Natural killer cell (primary cell): ENCODE measurements at regions not wholly inside any gene's neighbourhood (a gene's known extent, or its start where the extent isn't known, plus 50 kb on each side); places are given as distances from the start of the nearest gene placed in this dataset.

Source experiments
- ATAC-seq, 3 donors: fragments of 150-1000 bp in 2 of 3; fragments of 200-7000 bp in 1 of 3; cut with Tn5 transposase; 1 replicate in 1 of 3; 2 replicates in 2 of 3; pipeline ENCODE4 v1.10.0; 2021; ENCODE audit warnings: mild to moderate bottlenecking in 2 of 3, moderate library complexity in 2 of 3
- DNase-seq, 2 donors: peaks; one replicate each; pipeline versions ENCODE4 v3.0.0 to v3.0.0-alpha.2; 2013 to 2021; ENCODE audit warnings: mixed read lengths in 1 of 2
- H3K27ac ChIP-seq: one replicate; pipeline ENCODE4 v1.5.1; 2013; ENCODE audit warnings: mild to moderate bottlenecking, low read length
- H3K27me3 ChIP-seq: one replicate; pipeline ENCODE4 v1.6.1; 2013; ENCODE audit warnings: low read length; ENCODE audit not compliant: control insufficient read depth, insufficient read depth
- H3K36me3 ChIP-seq: one replicate; pipeline ENCODE4 v1.6.1; 2013; ENCODE audit warnings: low read length; ENCODE audit not compliant: control insufficient read depth, insufficient read depth
- H3K4me1 ChIP-seq: one replicate; pipeline ENCODE4 v1.6.1; 2013; ENCODE audit warnings: low read length; ENCODE audit not compliant: control insufficient read depth, insufficient read depth
- H3K4me3 ChIP-seq: one replicate; pipeline ENCODE4 v1.5.1; 2013; ENCODE audit warnings: low read length
- H3K9me3 ChIP-seq: one replicate; pipeline ENCODE4 v1.6.1; 2013; ENCODE audit warnings: low read length; ENCODE audit not compliant: control insufficient read depth, insufficient read depth
- H3K27ac Mint-ChIP-seq, 2 donors: one replicate each; pipeline ENCODE4 v1.8.0; 2022; ENCODE audit warnings: mild to moderate bottlenecking in 2 of 2, mixed read lengths in 2 of 2, moderate library complexity in 1 of 2
- H3K27me3 Mint-ChIP-seq, 2 donors: one replicate each; pipeline ENCODE4 v1.8.0; 2022; ENCODE audit warnings: low read depth in 2 of 2, mixed read lengths in 2 of 2
- H3K36me3 Mint-ChIP-seq: one replicate; pipeline ENCODE4 v1.8.0; 2022; ENCODE audit warnings: mixed read lengths
- H3K4me1 Mint-ChIP-seq, 2 donors: one replicate each; pipeline ENCODE4 v1.8.0; 2022; ENCODE audit warnings: mixed read lengths in 2 of 2
- H3K4me3 Mint-ChIP-seq: one replicate; pipeline ENCODE4 v1.8.0; 2022; ENCODE audit warnings: mild to moderate bottlenecking, moderate library complexity, mixed read lengths
- H3K9me3 Mint-ChIP-seq, 2 donors: one replicate each; pipeline ENCODE4 v1.8.0; 2022; ENCODE audit warnings: mixed read lengths in 2 of 2
- WGBS: methylation state at CpG from one replicate; pipeline ENCODE4 v1.1.7; 2013; ENCODE audit warnings: missing lambda C conversion rate; ENCODE audit not compliant: insufficient coverage; 5-methylcytosine and 5-hydroxymethylcytosine counted together
- intact Hi-C: fragments of 100-400 bp; cut with micrococcal nuclease; formaldehyde crosslinking; loops from one replicate; pipeline ENCODE4 v1.14.2; 2022
- TF ChIP-seq, protein P1 (sequence below): fragments of 200-600 bp; IDR thresholded peaks from one replicate; pipeline ENCODE4 v1.8.0; 2022; ENCODE audit warnings: antibody characterized with exemption

DNA sequence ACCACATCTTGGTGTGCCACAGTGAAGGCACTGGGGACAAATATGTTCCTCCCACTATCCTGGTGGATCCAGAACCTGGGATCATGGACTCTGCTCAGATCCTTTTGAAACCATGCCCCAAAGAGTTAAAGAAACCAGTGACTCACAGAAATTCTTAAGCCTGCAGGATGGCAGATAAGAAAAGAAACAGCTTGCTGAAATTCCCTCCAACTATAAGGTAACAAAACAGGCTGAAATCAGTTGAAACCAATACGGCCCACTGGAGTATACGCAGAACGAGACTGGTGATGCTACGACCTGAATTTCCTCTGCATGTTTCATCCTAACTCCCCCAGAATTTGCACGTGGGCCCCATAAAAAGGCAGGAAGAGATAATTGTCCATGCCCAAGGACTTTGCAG is 209.6 kb downstream of the TJP1 start:
- WGBS = 23% methylated on average over 5 of the region's 5 CpGs
- no peaks in the 10 kb centered on the region for H3K9me3 ChIP-seq
- Mint-ChIP-seq H3K4me1 (no peaks in the 10 kb centered on the region), H3K36me3 (no peaks in the 10 kb centered on the region), H3K4me3 (no peak overlapping the region), H3K27me3 (peaks cover 14 to 29% of the 10 kb centered on the region in 2 donors), H3K9me3 (no peaks in the 10 kb centered on the region), H3K27ac (no peak overlapping the region)
- no peaks in the 10 kb centered on the region for H3K4me1 ChIP-seq
- ATAC-seq (no peak), DNase-seq (no peak)
- no peak overlapping the region for H3K27ac ChIP-seq
- no peak overlapping the region for H3K4me3 ChIP-seq
- TF ChIP-seq, protein P1, sequence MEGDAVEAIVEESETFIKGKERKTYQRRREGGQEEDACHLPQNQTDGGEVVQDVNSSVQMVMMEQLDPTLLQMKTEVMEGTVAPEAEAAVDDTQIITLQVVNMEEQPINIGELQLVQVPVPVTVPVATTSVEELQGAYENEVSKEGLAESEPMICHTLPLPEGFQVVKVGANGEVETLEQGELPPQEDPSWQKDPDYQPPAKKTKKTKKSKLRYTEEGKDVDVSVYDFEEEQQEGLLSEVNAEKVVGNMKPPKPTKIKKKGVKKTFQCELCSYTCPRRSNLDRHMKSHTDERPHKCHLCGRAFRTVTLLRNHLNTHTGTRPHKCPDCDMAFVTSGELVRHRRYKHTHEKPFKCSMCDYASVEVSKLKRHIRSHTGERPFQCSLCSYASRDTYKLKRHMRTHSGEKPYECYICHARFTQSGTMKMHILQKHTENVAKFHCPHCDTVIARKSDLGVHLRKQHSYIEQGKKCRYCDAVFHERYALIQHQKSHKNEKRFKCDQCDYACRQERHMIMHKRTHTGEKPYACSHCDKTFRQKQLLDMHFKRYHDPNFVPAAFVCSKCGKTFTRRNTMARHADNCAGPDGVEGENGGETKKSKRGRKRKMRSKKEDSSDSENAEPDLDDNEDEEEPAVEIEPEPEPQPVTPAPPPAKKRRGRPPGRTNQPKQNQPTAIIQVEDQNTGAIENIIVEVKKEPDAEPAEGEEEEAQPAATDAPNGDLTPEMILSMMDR = no peak
- H3K27me3 ChIP-seq = no peaks in the 10 kb centered on the region
- intact Hi-C loops = no loop called here
- no peaks in the 10 kb centered on the region for H3K36me3 ChIP-seq

GRCh38 chr15:29612096-29612495 is 210.2 kb downstream of the TJP1 start:
- no peak overlapping the region for H3K4me3 Mint-ChIP-seq

DNA sequence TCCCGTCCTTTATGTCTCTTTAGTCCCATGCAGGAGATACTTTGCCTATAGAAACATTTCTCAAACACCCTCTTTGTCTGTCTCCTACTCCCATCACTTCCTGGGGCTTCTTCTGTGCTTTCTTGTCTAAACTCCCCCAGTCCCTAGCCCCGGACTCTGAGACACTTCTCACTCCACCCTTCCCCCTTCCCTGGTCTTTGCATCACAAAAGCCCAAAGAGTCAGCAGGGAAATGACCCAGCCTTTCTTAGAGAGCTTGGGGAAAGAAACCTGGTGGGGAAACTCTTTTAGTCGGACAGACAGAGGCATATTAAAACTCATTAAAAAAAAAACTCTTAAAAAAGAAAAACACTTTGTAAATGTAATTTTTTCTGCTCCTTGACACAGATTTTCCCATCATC is 211.2 kb downstream of the TJP1 start:
- no peaks in the 10 kb centered on the region for H3K9me3 Mint-ChIP-seq
- WGBS = 50% methylated on average over 2 of the region's 3 CpGs
- H3K9me3 ChIP-seq = no peaks in the 10 kb centered on the region
- no peaks in the 10 kb centered on the region for H3K36me3 Mint-ChIP-seq
- intact Hi-C loops = no loop called here
- ATAC-seq = no peak
- DNase-seq = no peak
- H3K36me3 ChIP-seq = no peaks in the 10 kb centered on the region
- H3K4me1 Mint-ChIP-seq = no peaks in the 10 kb centered on the region
- H3K27me3 Mint-ChIP-seq = peaks cover 14 to 29% of the 10 kb centered on the region in 2 donors
- no peak overlapping the region for H3K4me3 Mint-ChIP-seq
- no peaks in the 10 kb centered on the region for H3K4me1 ChIP-seq
- no peak overlapping the region for H3K27ac Mint-ChIP-seq
- H3K27ac ChIP-seq = no peak overlapping the region
- H3K4me3 ChIP-seq = no peak overlapping the region
- TF ChIP-seq, protein P1 = no peak
- H3K27me3 ChIP-seq = no peaks in the 10 kb centered on the region

More at GRCh38 chr15:29612096-29612495, 210.2 kb downstream of the TJP1 start:
- Histone ChIP-seq H3K4me3 (no peak overlapping the region), H3K4me1 (no peaks in the 10 kb centered on the region), H3K27ac (no peak overlapping the region), H3K27me3 (no peaks in the 10 kb centered on the region), H3K36me3 (no peaks in the 10 kb centered on the region), H3K9me3 (no peaks in the 10 kb centered on the region)
- Mint-ChIP-seq H3K9me3 (no peaks in the 10 kb centered on the region), H3K27ac (no peak overlapping the region), H3K4me1 (no peaks in the 10 kb centered on the region), H3K27me3 (peaks cover 14 to 29% of the 10 kb centered on the region in 2 donors), H3K36me3 (no peaks in the 10 kb centered on the region)
- no peak for DNase-seq
- WGBS = 49% methylated on average over 3 of the region's 6 CpGs
- no peak for ATAC-seq
- intact Hi-C loops = no loop called here
- TF ChIP-seq, protein P1 = no peak

GRCh38 chr15:29601811-29602210 is 220.5 kb downstream of the TJP1 start:
- no peaks in the 10 kb centered on the region for H3K4me1 ChIP-seq
- Mint-ChIP-seq H3K4me1 (no peaks in the 10 kb centered on the region), H3K9me3 (no peaks in the 10 kb centered on the region), H3K27ac (no peak overlapping the region), H3K36me3 (no peaks in the 10 kb centered on the region), H3K27me3 (peaks cover 0 to 3% of the 10 kb centered on the region in 2 donors), H3K4me3 (no peak overlapping the region)
- H3K4me3 ChIP-seq = no peak overlapping the region
- H3K36me3 ChIP-seq = no peaks in the 10 kb centered on the region
- DNase-seq (no peak), ATAC-seq (no peak)
- WGBS = 81% methylated on average over 5 of the region's 5 CpGs
- H3K27ac ChIP-seq = no peak overlapping the region
- H3K9me3 ChIP-seq = no peaks in the 10 kb centered on the region
- H3K27me3 ChIP-seq = no peaks in the 10 kb centered on the region
- TF ChIP-seq, protein P1 = no peak
- intact Hi-C loops = no loop called here
